EH (cell line): ENCODE measurements at regions not wholly inside any gene's neighbourhood (a gene's known extent, or its start where the extent isn't known, plus 50 kb on each side); places are given as distances from the start of the nearest gene placed in this dataset.
"Not testable (repeated sequence)": the region's sequence is repeated elsewhere in the genome, so short reads cannot be mapped to it uniquely, and the experiment has no call there.

ENCODE experiments used
- DNase-seq: peaks from one replicate; pipeline ENCODE4 v3.0.0-alpha.2; 2015; ENCODE audit warnings: low read depth

GRCh38 chr14:98192946-98193345, 1079.1 kb downstream of the BCL11B start:
- no peak for DNase-seq

GRCh38 chr14:98194821-98195220, 1077.2 kb downstream of the BCL11B start:
- no peak for DNase-seq

GRCh38 chr14:98195256-98195655, 1076.7 kb downstream of the BCL11B start:
- DNase-seq = no peak

GRCh38 chr14:98197933-98198332, 1074.1 kb downstream of the BCL11B start:
- no peak for DNase-seq

- DNase-seq = no peak
Observed at GRCh38 chr14:98198385-98198784, 1073.6 kb downstream of the BCL11B start.

- no peak for DNase-seq
Observed at GRCh38 chr14:98200601-98201000, 1071.4 kb downstream of the BCL11B start.

- no peak for DNase-seq
Observed at GRCh38 chr14:98203421-98203820, 1068.6 kb downstream of the BCL11B start.

GRCh38 chr14:98204139-98204538, 1067.9 kb downstream of the BCL11B start:
- DNase-seq = no peak

- no peak for DNase-seq
Observed at GRCh38 chr14:98207415-98207814, 1064.6 kb downstream of the BCL11B start.

GRCh38 chr14:98208211-98208611, 1063.8 kb downstream of the BCL11B start:
- DNase-seq = no peak

- DNase-seq = no peak
Observed at GRCh38 chr14:98208943-98209342, 1063.1 kb downstream of the BCL11B start.

GRCh38 chr14:98210045-98210672, 1061.8 kb downstream of the BCL11B start:
- DNase-seq = no peak

GRCh38 chr14:98217530-98217929, 1054.5 kb downstream of the BCL11B start:
- no peak for DNase-seq

GRCh38 chr14:98218218-98218617, 1053.8 kb downstream of the BCL11B start:
- DNase-seq = no peak

GRCh38 chr14:98219638-98220037, 1052.4 kb downstream of the BCL11B start:
- DNase-seq = no peak

- DNase-seq = no peak
Observed at GRCh38 chr14:98223106-98223505, 1048.9 kb downstream of the BCL11B start.

GRCh38 chr14:98223710-98224109, 1048.3 kb downstream of the BCL11B start:
- DNase-seq = not testable (repeated sequence)

- no peak for DNase-seq
Observed at GRCh38 chr14:98226411-98226810, 1045.6 kb downstream of the BCL11B start.

- no peak for DNase-seq
Observed at GRCh38 chr14:98227000-98227726, 1044.8 kb downstream of the BCL11B start.

GRCh38 chr14:98227727-98228111, 1044.3 kb downstream of the BCL11B start:
- DNase-seq = no peak

- DNase-seq = no peak
Observed at GRCh38 chr14:98229656-98230366, 1042.2 kb downstream of the BCL11B start.

- DNase-seq = no peak
Observed at GRCh38 chr14:98230411-98230810, 1041.6 kb downstream of the BCL11B start.

GRCh38 chr14:98231210-98231609, 1040.8 kb downstream of the BCL11B start:
- DNase-seq = no peak
